ENCODE measurements at regions not wholly inside any gene's neighbourhood (a gene's known extent, or its start where the extent isn't known, plus 50 kb on each side); places are given as distances from the start of the nearest gene placed in this dataset.
"Not testable (repeated sequence)": the region's sequence is repeated elsewhere in the genome, so short reads cannot be mapped to it uniquely, and the experiment has no call there.

GRCh38 chr5:150960791-150961396 is 56.1 kb upstream of the ZNF300 start:
- H3K9me3 Mint-ChIP-seq: peaks cover 6 to 82% (median 23%) of the 10 kb centered on the region in 9 donors
- no peak overlapping the region for H3K4me3 Mint-ChIP-seq
- POLR2A ChIA-PET: no interaction called here

GRCh38 chr5:150960323-150960722 is 55.5 kb upstream of the ZNF300 start:
- ATAC-seq, H3K4me3 Mint-ChIP-seq, H3K4me1 Mint-ChIP-seq, DNase-seq, H3K27ac Mint-ChIP-seq, POLR2A ChIA-PET: not testable (repeated sequence)
- H3K36me3 Mint-ChIP-seq: peaks cover 0 to 30% (median 12%) of the 10 kb centered on the region in 3 donors
- H3K27me3 Mint-ChIP-seq: peaks cover 5 to 17% (median 12%) of the 10 kb centered on the region in 5 donors
- peaks cover 10 to 81% (median 28%) of the 10 kb centered on the region in 9 donors for H3K9me3 Mint-ChIP-seq

More at GRCh38 chr5:150960791-150961396, 56.1 kb upstream of the ZNF300 start:
- peaks cover 0 to 30% (median 12%) of the 10 kb centered on the region in 3 donors for H3K36me3 Mint-ChIP-seq
- no peak for DNase-seq
- H3K27me3 Mint-ChIP-seq: peaks cover 5 to 23% (median 14%) of the 10 kb centered on the region in 5 donors
- H3K4me1 Mint-ChIP-seq: peaks cover 0 to 6% (median 0%) of the 10 kb centered on the region in 4 donors
- no peak overlapping the region for H3K27ac Mint-ChIP-seq
- ATAC-seq: no peak

Data from naive thymus-derived CD8-positive, alpha-beta T cell (primary cell).